GOT3 (cell line): ENCODE measurements at regions not wholly inside any gene's neighbourhood (a gene's known extent, or its start where the extent isn't known, plus 50 kb on each side); places are given as distances from the start of the nearest gene placed in this dataset.

Experiments
- DNase-seq: peaks from one replicate; lab custom pipeline; 2025; ENCODE audit warnings: mixed read lengths; lab: John Stamatoyannopoulos, UW

- DNase-seq = no peak
Observed at GRCh38 chr9:693201-694091, 148.1 kb upstream of the DMRT1 start.

- DNase-seq = no peak
Observed at GRCh38 chr9:694092-694402, 147.4 kb upstream of the DMRT1 start.

DNA sequence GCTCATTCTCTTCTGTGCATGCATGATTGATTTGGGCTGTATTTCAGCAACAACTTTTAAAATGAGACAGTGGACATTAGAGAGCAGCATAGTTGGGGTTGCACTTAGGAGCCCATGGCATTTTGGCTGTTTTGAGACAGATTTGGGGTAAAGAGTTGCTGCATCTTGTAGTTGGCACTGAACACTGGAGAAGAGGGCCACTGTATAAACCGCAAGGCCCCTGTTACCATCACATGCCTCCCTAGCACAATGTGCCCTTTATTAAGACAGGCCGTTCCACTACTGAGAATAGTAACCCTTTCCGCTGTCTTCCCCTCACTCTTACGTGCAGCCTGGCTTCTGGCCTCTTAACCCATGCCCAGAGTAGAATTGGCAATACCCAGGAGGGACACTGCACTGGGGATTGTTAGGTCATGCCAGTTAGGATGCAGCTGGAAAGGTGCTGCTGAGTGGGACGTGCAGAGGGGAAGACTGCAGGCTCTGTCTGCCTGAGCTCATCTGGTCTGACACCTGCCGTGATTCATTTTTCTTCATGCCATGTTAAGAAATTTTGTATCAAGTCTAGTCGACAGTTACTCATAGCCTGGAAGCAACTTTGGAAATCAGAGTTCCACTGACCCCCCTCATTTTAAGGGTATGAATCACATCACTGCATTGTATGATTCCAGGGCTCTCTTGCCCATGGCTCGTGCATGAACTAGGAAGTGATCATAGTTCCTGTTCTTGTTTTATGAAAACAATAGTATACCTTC is 146.9 kb upstream of the DMRT1 start:
- no peak for DNase-seq

- no peak for DNase-seq
Observed at GRCh38 chr9:695252-695651, 146.2 kb upstream of the DMRT1 start.

DNA sequence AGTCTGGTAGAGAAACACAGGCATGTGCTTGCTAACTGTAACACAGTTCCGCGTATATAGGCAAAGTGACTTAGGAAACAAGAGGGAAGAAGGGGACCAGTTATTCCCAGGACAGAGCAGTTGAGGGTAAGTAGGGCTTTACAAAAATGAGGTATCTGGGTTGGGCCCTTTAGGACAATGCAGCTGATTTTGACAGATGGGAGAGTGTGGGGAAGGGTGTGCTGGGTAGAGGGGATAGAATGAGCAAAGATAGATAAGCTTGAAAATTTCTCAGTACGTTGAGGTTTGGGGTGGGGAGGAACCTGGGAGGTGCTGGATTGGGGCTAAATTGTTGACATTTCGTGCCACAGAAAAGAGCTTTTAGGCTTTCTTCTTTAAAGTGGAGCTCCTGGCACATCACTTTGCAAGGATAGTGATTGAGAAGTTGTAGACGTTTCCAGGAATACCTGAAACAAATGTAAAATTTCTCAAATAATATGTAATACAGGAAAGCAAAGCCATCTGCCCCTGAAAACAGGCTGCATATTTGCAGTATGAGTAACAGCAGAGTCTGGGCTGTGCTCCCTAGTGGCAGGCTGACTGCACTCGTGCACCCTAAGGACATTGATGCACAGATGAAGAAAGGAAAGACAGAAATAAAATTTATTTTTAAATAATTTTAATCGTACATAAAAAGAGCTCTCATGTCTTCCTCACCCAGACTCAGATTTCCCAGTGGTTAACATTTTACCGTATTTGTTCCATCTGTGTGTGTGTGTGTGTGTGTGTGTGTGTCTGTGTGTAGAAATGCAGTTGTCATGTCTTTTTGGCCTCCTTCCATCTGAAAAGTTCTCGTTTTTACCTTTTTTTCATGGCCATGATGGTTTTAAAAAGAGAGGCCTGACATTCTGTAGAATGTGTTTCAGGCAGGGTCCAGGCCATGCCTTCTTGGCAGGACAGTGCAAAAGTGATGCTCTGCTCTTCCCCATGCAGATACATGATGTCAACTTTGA is 144.9 kb upstream of the DMRT1 start:
- DNase-seq = no peak

GRCh38 chr9:698276-698675 is 143.2 kb upstream of the DMRT1 start:
- no peak for DNase-seq

DNA sequence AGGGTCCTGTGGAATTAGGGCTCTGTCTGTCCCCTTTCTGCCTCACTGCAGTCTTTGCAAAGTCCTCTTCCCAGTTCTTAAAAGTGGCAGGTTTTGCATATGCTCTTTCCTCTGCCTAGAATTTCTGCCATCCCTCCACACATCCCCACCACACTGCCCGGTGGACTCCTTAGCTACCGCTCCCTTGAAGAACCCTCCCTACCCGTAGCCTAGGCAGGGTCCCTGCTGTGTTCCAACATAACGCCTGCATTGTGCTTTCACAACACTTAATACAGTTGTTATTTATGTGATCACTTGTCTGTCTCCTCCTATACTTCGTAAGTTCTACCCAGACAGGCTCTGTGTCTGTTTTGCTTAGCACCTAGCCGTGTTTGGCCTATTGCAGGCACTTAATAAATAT is 142.5 kb upstream of the DMRT1 start:
- DNase-seq = no peak

- no peak for DNase-seq
Observed at GRCh38 chr9:699396-699795, 142.1 kb upstream of the DMRT1 start.

- no peak for DNase-seq
Observed at GRCh38 chr9:700365-701282, 140.9 kb upstream of the DMRT1 start.

DNA sequence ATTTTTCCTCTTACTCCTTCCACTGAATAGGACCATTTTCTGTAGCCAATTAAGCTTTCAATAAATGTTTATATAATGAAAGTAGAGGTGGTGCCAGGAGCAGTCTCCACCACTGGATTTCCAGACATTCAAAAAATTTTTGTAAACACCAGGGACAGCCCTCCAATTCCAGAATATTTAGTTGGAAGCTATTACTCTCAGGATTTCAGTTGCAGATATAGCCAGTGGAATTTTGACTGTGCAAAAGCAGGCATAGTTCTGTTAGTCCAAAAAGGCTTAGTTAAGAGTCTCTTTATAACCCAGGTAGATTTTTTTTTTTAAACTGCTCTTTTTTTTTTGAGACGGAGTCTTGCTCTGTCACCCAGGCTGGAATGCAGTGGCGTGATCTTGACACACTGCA is 138.1 kb upstream of the DMRT1 start:
- DNase-seq = no peak

- DNase-seq = no peak
Observed at GRCh38 chr9:706073-706472, 135.4 kb upstream of the DMRT1 start.

DNA sequence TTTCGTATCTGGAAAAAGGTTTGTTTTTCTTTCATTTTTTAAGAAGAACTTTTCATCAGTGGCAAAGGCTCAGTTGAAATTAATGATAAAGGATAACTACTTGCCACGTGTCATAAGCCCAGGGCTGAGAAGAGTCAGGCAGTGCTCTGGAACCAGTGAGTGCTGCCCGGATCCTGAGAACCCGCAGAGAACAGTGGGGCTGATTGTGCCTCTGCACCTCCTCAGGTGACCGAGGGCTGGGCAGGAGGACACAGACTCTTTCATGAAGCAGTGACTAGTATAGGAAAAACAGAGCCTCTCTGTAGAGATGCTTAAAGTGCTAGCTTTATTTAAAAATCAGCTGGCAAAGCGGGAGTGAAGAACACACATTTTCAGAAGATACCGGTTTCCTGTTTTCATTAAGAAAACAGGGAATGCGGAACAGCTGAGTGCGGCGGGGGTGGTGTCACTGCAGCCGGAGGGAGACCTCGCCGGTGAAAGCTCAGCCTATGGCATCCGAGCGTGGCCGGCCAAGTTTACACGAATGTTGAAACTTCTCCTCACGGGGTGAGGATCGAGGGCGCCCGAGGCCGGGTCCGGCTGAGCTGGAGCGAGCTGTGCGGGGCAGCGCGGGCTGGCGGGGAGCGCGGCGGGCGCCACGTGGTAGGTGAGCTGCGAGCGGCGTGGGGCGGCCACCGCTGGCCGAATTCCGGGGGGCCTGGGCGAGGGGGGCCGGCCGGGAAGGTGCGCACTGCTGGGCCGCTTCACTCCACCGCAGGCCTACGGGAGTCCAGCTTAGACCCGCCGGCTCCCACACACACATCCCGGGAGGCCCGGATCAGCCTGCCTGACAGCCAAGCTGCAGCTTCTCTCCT is 134.7 kb upstream of the DMRT1 start:
- no peak for DNase-seq

GRCh38 chr9:708182-708550 is 133.3 kb upstream of the DMRT1 start:
- no peak for DNase-seq

DNA sequence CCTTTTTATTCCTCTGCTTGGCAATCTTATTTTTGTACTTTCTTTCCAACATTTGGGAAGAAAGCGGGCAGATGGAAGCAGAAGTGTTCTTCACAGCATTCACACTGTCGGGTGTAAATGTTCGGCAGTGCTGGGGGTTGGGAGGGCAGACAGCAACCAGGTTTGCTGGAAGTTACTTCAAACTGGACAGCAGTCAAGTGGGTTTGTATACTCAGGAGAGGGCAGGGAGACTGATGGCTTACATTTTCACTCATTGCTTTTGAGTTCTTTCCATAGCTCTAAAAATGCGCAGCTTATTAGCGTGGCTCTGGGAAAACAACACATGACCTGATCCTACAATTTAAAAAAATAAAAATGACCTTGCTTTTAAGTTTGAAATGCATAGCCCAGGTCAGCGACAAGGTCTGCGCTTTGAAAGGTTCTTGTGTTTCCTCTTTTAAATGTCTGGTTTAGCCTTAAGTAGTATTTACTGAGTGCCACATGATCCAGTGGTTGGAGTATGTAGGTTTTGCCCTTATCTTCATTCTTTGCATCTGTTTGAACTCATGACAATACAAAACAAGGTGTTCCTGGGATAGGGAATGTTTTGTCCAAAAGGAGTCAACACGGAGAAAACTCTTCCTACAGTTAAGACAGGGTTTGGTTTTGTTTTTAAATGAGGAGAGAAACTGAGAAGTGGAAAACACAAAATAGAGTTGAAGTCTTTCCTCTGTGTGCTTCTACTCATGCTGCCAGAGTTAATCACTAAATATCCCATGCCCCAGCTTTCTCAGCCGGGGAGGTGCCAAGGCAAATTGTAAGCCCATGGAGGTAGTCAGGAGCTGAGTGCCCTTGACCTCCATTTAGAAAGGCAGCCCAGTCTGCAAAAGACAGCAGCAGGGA is 132.7 kb upstream of the DMRT1 start:
- no peak for DNase-seq

DNA sequence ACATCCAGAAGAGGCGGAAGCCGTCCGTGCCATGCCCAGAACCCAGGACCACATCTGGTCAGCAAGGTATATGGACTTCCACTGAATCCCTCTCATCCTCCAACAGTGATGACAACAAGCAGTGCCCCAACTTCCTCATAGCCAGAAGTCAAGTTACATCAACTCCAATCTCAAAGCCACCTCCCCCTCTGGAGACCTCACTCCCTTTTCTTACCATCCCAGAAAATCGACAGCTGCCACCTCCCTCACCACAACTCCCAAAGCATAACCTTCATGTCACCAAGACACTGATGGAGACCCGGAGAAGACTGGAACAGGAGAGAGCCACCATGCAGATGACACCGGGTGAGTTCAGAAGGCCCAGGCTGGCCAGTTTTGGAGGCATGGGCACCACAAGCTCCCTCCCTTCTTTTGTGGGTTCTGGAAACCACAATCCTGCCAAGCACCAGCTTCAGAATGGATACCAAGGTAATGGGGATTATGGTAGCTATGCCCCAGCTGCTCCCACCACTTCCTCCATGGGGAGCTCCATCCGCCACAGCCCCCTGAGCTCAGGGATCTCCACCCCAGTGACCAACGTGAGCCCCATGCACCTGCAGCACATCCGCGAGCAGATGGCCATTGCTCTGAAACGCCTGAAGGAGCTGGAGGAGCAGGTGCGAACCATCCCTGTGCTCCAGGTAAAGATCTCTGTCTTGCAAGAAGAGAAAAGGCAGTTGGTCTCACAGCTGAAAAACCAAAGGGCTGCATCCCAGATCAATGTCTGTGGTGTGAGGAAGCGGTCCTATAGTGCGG is 130.3 kb upstream of the DMRT1 start:
- no peak for DNase-seq

GRCh38 chr9:711761-712553 is 129.5 kb upstream of the DMRT1 start:
- DNase-seq = no peak

DNA sequence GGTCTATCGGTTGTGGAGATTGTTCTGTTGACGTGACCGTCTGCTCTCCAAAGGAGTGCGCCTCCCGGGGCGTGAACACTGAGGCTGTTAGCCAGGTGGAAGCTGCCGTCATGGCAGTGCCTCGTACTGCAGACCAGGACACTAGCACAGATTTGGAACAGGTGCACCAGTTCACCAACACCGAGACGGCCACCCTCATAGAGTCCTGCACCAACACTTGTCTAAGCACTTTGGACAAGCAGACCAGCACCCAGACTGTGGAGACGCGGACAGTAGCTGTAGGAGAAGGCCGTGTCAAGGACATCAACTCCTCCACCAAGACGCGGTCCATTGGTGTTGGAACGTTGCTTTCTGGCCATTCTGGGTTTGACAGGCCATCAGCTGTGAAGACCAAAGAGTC is 128.9 kb upstream of the DMRT1 start:
- DNase-seq = no peak

- no peak for DNase-seq
Observed at GRCh38 chr9:713091-713490, 128.4 kb upstream of the DMRT1 start.
